ENCODE measurements at regions not wholly inside any gene's neighbourhood (a gene's known extent, or its start where the extent isn't known, plus 50 kb on each side); places are given as distances from the start of the nearest gene placed in this dataset.

- H2AFZ ChIP-seq (ENCODE audit: low read depth, low read length), result no peak overlapping the region
- no peaks in the 10 kb centered on the region for H3K27me3 ChIP-seq (ENCODE audit: insufficient read depth, low read length, poor library complexity)
- no peaks in the 10 kb centered on the region for H3K79me2 ChIP-seq (ENCODE audit: insufficient read depth, low read length)
- no peaks in the 10 kb centered on the region for H4K20me1 ChIP-seq (ENCODE audit: insufficient read depth, low read length)
- no peak overlapping the region for H3K27ac ChIP-seq (ENCODE audit: low read length)
- DNase-seq (no peak), ATAC-seq (ENCODE audit: insufficient read depth, low read depth) (no peak)
- no peak overlapping the region for H3K4me3 ChIP-seq (ENCODE audit: low read depth in 1 of 2, low read length in 2 of 2)
- H3K9ac ChIP-seq (ENCODE audit: low read depth, low read length), result no peak overlapping the region
- no peak for TF ChIP-seq CTCF (IDR thresholded peaks at IDR 0.05; ENCODE audit: borderline replicate concordance, extremely low read depth, low read length, poor library complexity, severe bottlenecking)
- TF ChIP-seq EZH2 (IDR thresholded peaks at IDR 0.05; ENCODE audit: borderline replicate concordance, low read depth, low read length, severe bottlenecking), result no peak
- no peak overlapping the region for H3K4me2 ChIP-seq (ENCODE audit: insufficient read depth, low read length)
- H3K36me3 ChIP-seq (ENCODE audit: insufficient read depth, low read length), result no peaks in the 10 kb centered on the region
- no peaks in the 10 kb centered on the region for H3K4me1 ChIP-seq (ENCODE audit: insufficient read depth, low read length)
- H3K9me3 ChIP-seq (ENCODE audit: insufficient read depth, low read length, severe bottlenecking), result no peaks in the 10 kb centered on the region
Measured at GRCh38 chr13:103941506-103942140, 875.4 kb upstream of the SLC10A2 start.

- no peak for ATAC-seq (ENCODE audit: insufficient read depth, low read depth)
- DNase-seq, result no peak
- no peaks in the 10 kb centered on the region for H3K27me3 ChIP-seq (ENCODE audit: insufficient read depth, low read length, poor library complexity)
- no peaks in the 10 kb centered on the region for H3K36me3 ChIP-seq (ENCODE audit: insufficient read depth, low read length)
- H3K9ac ChIP-seq (ENCODE audit: low read depth, low read length), result no peak overlapping the region
- no peak overlapping the region for H3K4me2 ChIP-seq (ENCODE audit: insufficient read depth, low read length)
- no peak overlapping the region for H3K27ac ChIP-seq (ENCODE audit: low read length)
- TF ChIP-seq CTCF (IDR thresholded peaks at IDR 0.05; ENCODE audit: borderline replicate concordance, extremely low read depth, low read length, poor library complexity, severe bottlenecking) (no peak), EZH2 (IDR thresholded peaks at IDR 0.05; ENCODE audit: borderline replicate concordance, low read depth, low read length, severe bottlenecking) (no peak)
- no peaks in the 10 kb centered on the region for H3K9me3 ChIP-seq (ENCODE audit: insufficient read depth, low read length, severe bottlenecking)
- H2AFZ ChIP-seq (ENCODE audit: low read depth, low read length), result no peak overlapping the region
- H3K79me2 ChIP-seq (ENCODE audit: insufficient read depth, low read length), result no peaks in the 10 kb centered on the region
- H4K20me1 ChIP-seq (ENCODE audit: insufficient read depth, low read length), result no peaks in the 10 kb centered on the region
- no peaks in the 10 kb centered on the region for H3K4me1 ChIP-seq (ENCODE audit: insufficient read depth, low read length)
- no peak overlapping the region for H3K4me3 ChIP-seq (ENCODE audit: low read depth in 1 of 2, low read length in 2 of 2)
Measured at GRCh38 chr13:103935117-103935516, 868.9 kb upstream of the SLC10A2 start.

GRCh38 chr13:103931885-103932284 is 865.7 kb upstream of the SLC10A2 start:
- Histone ChIP-seq H3K36me3 (ENCODE audit: insufficient read depth, low read length) (no peaks in the 10 kb centered on the region), H3K9ac (ENCODE audit: low read depth, low read length) (no peak overlapping the region), H3K27ac (ENCODE audit: low read length) (no peak overlapping the region), H3K79me2 (ENCODE audit: insufficient read depth, low read length) (no peaks in the 10 kb centered on the region), H3K9me3 (ENCODE audit: insufficient read depth, low read length, severe bottlenecking) (no peaks in the 10 kb centered on the region), H3K4me3 (ENCODE audit: low read depth in 1 of 2, low read length in 2 of 2) (no peak overlapping the region), H3K4me1 (ENCODE audit: insufficient read depth, low read length) (no peaks in the 10 kb centered on the region), H2AFZ (ENCODE audit: low read depth, low read length) (no peak overlapping the region), H4K20me1 (ENCODE audit: insufficient read depth, low read length) (no peaks in the 10 kb centered on the region), H3K4me2 (ENCODE audit: insufficient read depth, low read length) (no peak overlapping the region), H3K27me3 (ENCODE audit: insufficient read depth, low read length, poor library complexity) (no peaks in the 10 kb centered on the region)
- no peak for TF ChIP-seq CTCF (IDR thresholded peaks at IDR 0.05; ENCODE audit: borderline replicate concordance, extremely low read depth, low read length, poor library complexity, severe bottlenecking)
- TF ChIP-seq EZH2 (IDR thresholded peaks at IDR 0.05; ENCODE audit: borderline replicate concordance, low read depth, low read length, severe bottlenecking), result no peak
- no peak for ATAC-seq (ENCODE audit: insufficient read depth, low read depth)
- DNase-seq, result no peak
